Gastroesophageal sphincter (tissue), 4 donors: ENCODE measurements at regions not wholly inside any gene's neighbourhood (a gene's known extent, or its start where the extent isn't known, plus 50 kb on each side); places are given as distances from the start of the nearest gene placed in this dataset.

Source experiments
- ATAC-seq: fragments of 150-250 bp; one replicate; pipeline ENCODE4 v1.9.1; 2016; ENCODE audit warnings: mild to moderate bottlenecking, moderate library complexity
- H3K27ac ChIP-seq, 4 donors: fragments of 200-600 bp; sonication (generic) in 3 of 4; 1 replicate in 3 of 4; 2 replicates in 1 of 4; pipeline ENCODE4 v1.5.1; 2016 to 2019
- H3K27me3 ChIP-seq: fragments of 200-600 bp; sonication (generic); one replicate; pipeline ENCODE4 v1.5.1; 2019
- H3K36me3 ChIP-seq, 2 donors: fragments of 200-600 bp; sonication (generic); one replicate each; pipeline ENCODE4 v1.5.1; 2019; ENCODE audit warnings: control low read depth in 1 of 2
- H3K4me1 ChIP-seq, 3 donors: fragments of 200-600 bp; sonication (generic); 1 replicate in 2 of 3; 2 replicates in 1 of 3; pipeline ENCODE4 v1.5.1; 2016 to 2019; ENCODE audit warnings: control low read depth in 2 of 3
- H3K4me3 ChIP-seq, 2 donors: fragments of 200-600 bp; sonication (generic); one replicate each; pipeline ENCODE4 v1.5.1; 2019; ENCODE audit warnings: mild to moderate bottlenecking in 1 of 2, moderate library complexity in 1 of 2
- H3K9me3 ChIP-seq, 3 donors: fragments of 200-600 bp; sonication (generic); one replicate each; pipeline ENCODE4 v1.5.1; 2017 to 2019; ENCODE audit warnings: control low read depth in 2 of 3
- EP300 ChIP-seq: sonication (generic); formaldehyde crosslinking; IDR thresholded peaks from one replicate; pipeline ENCODE4 v1.6.1; 2017; ENCODE audit warnings: antibody characterized with exemption, mild to moderate bottlenecking
- POLR2A ChIP-seq, 2 donors: fragments of 450-650 bp; IDR thresholded peaks; one replicate each; pipeline ENCODE4 v1.6.1; 2017; ENCODE audit warnings: antibody characterized with exemption in 2 of 2, mild to moderate bottlenecking in 2 of 2, moderate library complexity in 1 of 2
- POLR2AphosphoS5 ChIP-seq: sonication (generic); formaldehyde crosslinking; IDR thresholded peaks from one replicate; pipeline ENCODE4 v1.6.1; 2017; ENCODE audit warnings: antibody characterized with exemption
- WGBS, 2 donors: methylation state at CpG; one replicate each; pipeline ENCODE4 v1.1.5; 2018; ENCODE audit warnings: low coverage in 1 of 2; 5-methylcytosine and 5-hydroxymethylcytosine counted together
- TF ChIP-seq, protein P1 (sequence below), 4 experiments: fragments of 200-600 bp in 2 of 4; fragments of 450-650 bp in 2 of 4; sonication (generic) in 1 of 4; IDR thresholded peaks; one replicate each; pipeline ENCODE4 v1.5.1; 2017 to 2019; ENCODE audit warnings: antibody characterized with exemption in 4 of 4, mild to moderate bottlenecking in 2 of 4, moderate library complexity in 2 of 4

DNA sequence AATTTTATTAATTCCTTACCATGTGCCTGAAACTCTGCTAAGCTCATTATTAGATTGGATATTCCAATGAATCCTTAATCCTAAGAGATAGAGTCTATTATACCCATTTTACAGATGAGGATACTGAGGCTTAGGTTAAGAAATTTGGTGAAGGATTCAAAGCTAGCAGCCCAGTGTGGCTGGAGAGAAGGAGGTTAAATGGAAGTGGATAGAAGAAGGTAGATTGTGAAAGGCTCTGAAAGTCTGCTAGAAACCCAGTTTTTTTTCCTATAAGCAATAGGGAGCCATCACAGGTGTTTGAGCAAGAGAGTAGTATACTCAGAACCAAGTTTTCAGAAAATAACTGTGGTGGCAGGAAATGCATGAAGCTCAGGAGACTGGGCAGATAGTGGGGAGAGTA is 265.8 kb upstream of the NEBL start:
- no peak for TF ChIP-seq POLR2A (IDR thresholded peaks at IDR 0.05)
- no peaks in the 10 kb centered on the region for H3K4me1 ChIP-seq

DNA sequence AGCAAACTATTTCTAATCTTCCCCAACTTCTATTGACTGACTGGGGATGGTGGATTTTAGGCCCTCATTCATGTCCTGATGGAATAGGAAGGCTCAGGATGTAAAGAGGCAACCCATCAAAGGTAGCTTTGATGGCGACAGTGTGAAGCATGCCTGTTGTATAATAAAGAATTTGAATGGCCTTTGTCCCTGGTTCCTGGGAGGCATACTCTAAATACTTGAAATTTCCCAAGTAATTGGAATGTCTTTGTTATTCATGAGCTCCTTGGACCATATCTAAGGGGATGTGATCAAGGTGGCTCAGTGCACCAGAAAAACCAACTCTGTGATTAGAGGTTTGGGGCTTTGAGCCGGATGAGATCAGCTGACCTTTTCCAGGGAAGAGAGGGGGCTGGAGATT is 264.5 kb upstream of the NEBL start:
- H3K9me3 ChIP-seq = no peaks in the 10 kb centered on the region
- H3K27ac ChIP-seq = no peak overlapping the region
- no peak overlapping the region for H3K4me3 ChIP-seq
- TF ChIP-seq POLR2A (IDR thresholded peaks at IDR 0.05) (no peak), EP300 (no peak), POLR2AphosphoS5 (no peak)
- TF ChIP-seq, protein P1, sequence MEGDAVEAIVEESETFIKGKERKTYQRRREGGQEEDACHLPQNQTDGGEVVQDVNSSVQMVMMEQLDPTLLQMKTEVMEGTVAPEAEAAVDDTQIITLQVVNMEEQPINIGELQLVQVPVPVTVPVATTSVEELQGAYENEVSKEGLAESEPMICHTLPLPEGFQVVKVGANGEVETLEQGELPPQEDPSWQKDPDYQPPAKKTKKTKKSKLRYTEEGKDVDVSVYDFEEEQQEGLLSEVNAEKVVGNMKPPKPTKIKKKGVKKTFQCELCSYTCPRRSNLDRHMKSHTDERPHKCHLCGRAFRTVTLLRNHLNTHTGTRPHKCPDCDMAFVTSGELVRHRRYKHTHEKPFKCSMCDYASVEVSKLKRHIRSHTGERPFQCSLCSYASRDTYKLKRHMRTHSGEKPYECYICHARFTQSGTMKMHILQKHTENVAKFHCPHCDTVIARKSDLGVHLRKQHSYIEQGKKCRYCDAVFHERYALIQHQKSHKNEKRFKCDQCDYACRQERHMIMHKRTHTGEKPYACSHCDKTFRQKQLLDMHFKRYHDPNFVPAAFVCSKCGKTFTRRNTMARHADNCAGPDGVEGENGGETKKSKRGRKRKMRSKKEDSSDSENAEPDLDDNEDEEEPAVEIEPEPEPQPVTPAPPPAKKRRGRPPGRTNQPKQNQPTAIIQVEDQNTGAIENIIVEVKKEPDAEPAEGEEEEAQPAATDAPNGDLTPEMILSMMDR (IDR thresholded peaks at IDR 0.05) = no peak
- H3K4me1 ChIP-seq = no peaks in the 10 kb centered on the region
- peaks cover 12% of the 10 kb centered on the region for H3K27me3 ChIP-seq
- 90 to 100% methylated on average over 2 of the region's 2 CpGs for WGBS, 2 donors
- ATAC-seq = no peak
- no peaks in the 10 kb centered on the region for H3K36me3 ChIP-seq

More for the DNA sequence above, 265.8 kb upstream of the NEBL start:
- Histone ChIP-seq H3K36me3 (no peaks in the 10 kb centered on the region), H3K27me3 (peaks cover 12% of the 10 kb centered on the region), H3K9me3 (no peaks in the 10 kb centered on the region), H3K27ac (no peak overlapping the region), H3K4me3 (no peak overlapping the region)
- no peak for ATAC-seq

DNA sequence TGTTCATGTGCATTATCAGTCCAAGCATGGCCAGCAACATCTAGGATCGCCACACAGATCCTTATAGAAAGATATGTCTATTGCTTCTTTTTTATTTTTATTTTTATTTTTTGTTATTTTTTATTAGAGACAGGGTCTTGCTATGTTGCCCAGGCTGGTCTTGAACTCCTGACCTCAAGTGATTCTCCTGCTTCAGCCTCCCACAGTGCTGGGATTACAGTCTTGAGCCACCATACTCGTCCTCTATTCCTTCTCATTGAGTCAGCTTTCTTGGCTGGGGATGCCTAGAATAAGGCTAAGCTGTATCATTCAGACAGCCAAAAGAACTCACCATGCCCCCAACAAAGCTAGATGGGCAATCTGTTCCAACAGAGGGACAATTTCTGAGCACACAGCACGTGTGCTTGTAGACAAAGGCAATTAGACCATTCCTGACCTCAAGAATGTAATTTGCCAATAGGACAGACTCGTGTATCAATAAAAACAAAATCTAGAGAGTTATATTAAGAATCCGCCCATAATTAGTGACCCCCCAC is 264.0 kb upstream of the NEBL start:
- H3K36me3 ChIP-seq = no peaks in the 10 kb centered on the region
- H3K4me1 ChIP-seq = no peaks in the 10 kb centered on the region
- no peak for ATAC-seq
- WGBS, 2 donors = 76 to 80% methylated on average over 5 of the region's 5 CpGs
- TF ChIP-seq POLR2AphosphoS5 = no peak
- TF ChIP-seq POLR2A (IDR thresholded peaks at IDR 0.05) = no peak
- no peaks in the 10 kb centered on the region for H3K9me3 ChIP-seq
- peaks cover 12% of the 10 kb centered on the region for H3K27me3 ChIP-seq
- H3K4me3 ChIP-seq = no peak overlapping the region
- H3K27ac ChIP-seq = no peak overlapping the region

DNA sequence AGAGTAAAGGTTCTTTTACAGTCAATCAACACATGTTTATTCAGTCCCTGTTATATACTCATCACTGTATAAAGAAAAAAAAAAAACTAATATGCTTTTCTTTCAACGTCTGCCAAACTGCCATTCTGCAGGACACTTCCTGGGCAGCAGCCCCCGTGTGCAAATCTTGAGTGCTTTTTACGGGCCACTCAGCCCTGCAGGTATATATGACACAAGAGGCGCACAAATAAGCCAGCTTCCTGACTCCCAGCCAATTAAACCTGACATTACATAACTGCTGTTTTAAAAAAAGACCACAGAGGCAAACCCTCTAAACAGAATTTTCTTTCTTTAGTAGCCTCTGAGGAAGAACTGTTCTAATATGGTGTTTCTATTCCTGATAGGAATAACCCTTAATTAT is 263.0 kb upstream of the NEBL start:
- H3K9me3 ChIP-seq = no peaks in the 10 kb centered on the region
- no peak overlapping the region for H3K27ac ChIP-seq
- H3K36me3 ChIP-seq = no peaks in the 10 kb centered on the region
- ATAC-seq = no peak
- H3K27me3 ChIP-seq = peaks cover 12% of the 10 kb centered on the region
- no peak overlapping the region for H3K4me3 ChIP-seq
- H3K4me1 ChIP-seq = no peaks in the 10 kb centered on the region
- WGBS, 2 donors = 43 to 64% methylated on average over 4 of the region's 4 CpGs
- TF ChIP-seq EP300 = no peak
- TF ChIP-seq POLR2A (IDR thresholded peaks at IDR 0.05) = no peak

DNA sequence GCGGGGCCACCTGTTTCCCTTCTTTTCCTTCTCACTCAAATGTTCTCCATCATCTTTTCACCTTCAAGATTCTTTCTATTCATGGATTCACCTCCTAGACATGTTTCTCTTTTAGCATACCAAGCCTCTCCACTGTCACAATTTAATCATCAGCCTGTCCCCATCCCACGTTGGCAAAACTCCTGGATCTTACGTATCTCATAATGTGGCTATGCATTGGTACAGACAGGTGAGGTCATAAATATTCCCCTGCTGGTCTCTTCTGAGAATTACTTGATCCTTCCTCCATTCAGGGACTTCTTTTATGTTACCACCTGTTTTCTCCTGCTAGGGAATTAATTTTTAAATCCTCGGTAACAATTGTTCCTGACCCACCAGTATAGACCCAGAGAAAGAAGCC is 262.6 kb upstream of the NEBL start:
- peaks cover 12% of the 10 kb centered on the region for H3K27me3 ChIP-seq
- H3K9me3 ChIP-seq = no peaks in the 10 kb centered on the region
- no peak overlapping the region for H3K4me3 ChIP-seq
- TF ChIP-seq POLR2A (IDR thresholded peaks at IDR 0.05) (no peak), POLR2AphosphoS5 (no peak), EP300 (no peak)
- TF ChIP-seq, protein P1 (IDR thresholded peaks at IDR 0.05) = no peak
- no peaks in the 10 kb centered on the region for H3K4me1 ChIP-seq
- no peak for ATAC-seq
- H3K36me3 ChIP-seq = no peaks in the 10 kb centered on the region
- WGBS, 2 donors = 72 to 73% methylated on average over 4 of the region's 4 CpGs
- H3K27ac ChIP-seq = no peak overlapping the region

DNA sequence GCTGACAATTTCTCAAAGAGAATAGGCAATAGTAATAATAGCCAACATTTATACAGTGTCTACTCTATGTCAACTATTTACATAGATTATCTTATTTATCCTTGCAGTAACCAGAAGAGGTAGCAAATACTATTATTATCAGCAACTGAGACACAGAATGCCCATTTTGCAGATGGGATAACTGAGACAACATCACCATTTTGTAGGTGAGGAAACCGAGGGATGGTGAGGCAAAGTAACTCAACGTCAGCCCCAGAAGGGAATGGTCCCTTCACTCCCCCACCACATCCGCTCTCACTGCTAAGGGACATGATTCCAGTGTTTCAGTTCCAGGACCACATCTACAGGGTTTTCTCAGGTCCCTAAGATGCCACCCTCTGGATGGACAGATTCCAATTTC is 261.2 kb upstream of the NEBL start:
- Histone ChIP-seq H3K4me3 (no peak overlapping the region), H3K27me3 (peaks cover 12% of the 10 kb centered on the region), H3K36me3 (no peaks in the 10 kb centered on the region), H3K9me3 (no peaks in the 10 kb centered on the region), H3K4me1 (no peaks in the 10 kb centered on the region), H3K27ac (no peak overlapping the region)
- TF ChIP-seq EP300 (no peak), POLR2AphosphoS5 (no peak), POLR2A (IDR thresholded peaks at IDR 0.05) (no peak)
- TF ChIP-seq, protein P1 (IDR thresholded peaks at IDR 0.05) = no peak
- no peak for ATAC-seq
- WGBS, 2 donors = 89 to 94% methylated on average over 3 of the region's 3 CpGs
